ENCODE measurements at regions not wholly inside any gene's neighbourhood (a gene's known extent, or its start where the extent isn't known, plus 50 kb on each side); places are given as distances from the start of the nearest gene placed in this dataset.
"Not testable (repeated sequence)": the region's sequence is repeated elsewhere in the genome, so short reads cannot be mapped to it uniquely, and the experiment has no call there.

GRCh38 chr3:152147748-152148147 lies 121.0 kb upstream of the MBNL1 start:
- Histone ChIP-seq H3K27ac (ENCODE audit: insufficient read depth in 1 of 2, low read depth in 1 of 2, low read length in 2 of 2, poor library complexity in 1 of 2, severe bottlenecking in 2 of 2) (no peak overlapping the region), H3K27me3 (replicated peaks in 2 of 5; ENCODE audit: control insufficient read depth in 4 of 5, insufficient read depth in 5 of 5, low read length in 4 of 5) (no peaks in the 10 kb centered on the region), H3K36me3 (ENCODE audit: control insufficient read depth in 4 of 4, insufficient read depth in 4 of 4, low read length in 3 of 4) (no peaks in the 10 kb centered on the region), H3K4me3 (ENCODE audit: control insufficient read depth in 1 of 7, extremely low read depth in 1 of 7, insufficient read depth in 4 of 7, low read depth in 2 of 7, low read length in 6 of 7) (no peak overlapping the region), H3K9me3 (ENCODE audit: control extremely low read depth in 1 of 5, control insufficient read depth in 4 of 5, insufficient read depth in 2 of 5, low read depth in 1 of 5, low read length in 4 of 5) (no peaks in the 10 kb centered on the region), H3K4me1 (ENCODE audit: control extremely low read depth in 1 of 4, control insufficient read depth in 4 of 4, insufficient read depth in 4 of 4, low read length in 3 of 4) (no peaks in the 10 kb centered on the region)
- no peak for DNase-seq
- CTCF ChIA-PET: no interaction called here
- POLR2A ChIA-PET: no interaction called here

DNA sequence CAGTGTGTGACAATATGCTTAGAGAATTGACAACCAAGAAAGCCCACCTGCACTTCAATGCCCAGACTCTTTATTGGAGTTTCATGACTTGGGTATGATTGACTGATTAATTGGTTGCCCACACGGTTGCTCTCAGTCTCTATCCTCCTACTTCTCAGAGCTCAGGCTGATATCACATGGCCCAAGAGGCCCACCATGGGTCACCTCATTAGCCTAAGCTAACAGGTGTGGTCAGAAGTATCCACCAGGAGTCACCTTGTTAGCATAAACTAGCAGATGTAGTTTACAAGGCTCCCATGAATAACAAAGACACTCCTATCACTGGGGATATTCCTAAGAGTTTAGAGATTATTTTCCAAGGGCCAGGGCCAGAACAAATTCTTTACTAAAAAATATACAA lies 120.2 kb upstream of the MBNL1 start:
- Histone ChIP-seq H3K27ac (ENCODE audit: insufficient read depth in 1 of 2, low read depth in 1 of 2, low read length in 2 of 2, poor library complexity in 1 of 2, severe bottlenecking in 2 of 2) (no peak overlapping the region), H3K36me3 (ENCODE audit: control insufficient read depth in 4 of 4, insufficient read depth in 4 of 4, low read length in 3 of 4) (no peaks in the 10 kb centered on the region), H3K4me3 (ENCODE audit: control insufficient read depth in 1 of 7, extremely low read depth in 1 of 7, insufficient read depth in 4 of 7, low read depth in 2 of 7, low read length in 6 of 7) (no peak overlapping the region), H3K27me3 (replicated peaks in 2 of 5; ENCODE audit: control insufficient read depth in 4 of 5, insufficient read depth in 5 of 5, low read length in 4 of 5) (no peaks in the 10 kb centered on the region), H3K9me3 (ENCODE audit: control extremely low read depth in 1 of 5, control insufficient read depth in 4 of 5, insufficient read depth in 2 of 5, low read depth in 1 of 5, low read length in 4 of 5) (no peaks in the 10 kb centered on the region), H3K4me1 (ENCODE audit: control extremely low read depth in 1 of 4, control insufficient read depth in 4 of 4, insufficient read depth in 4 of 4, low read length in 3 of 4) (no peaks in the 10 kb centered on the region)
- 29% methylated on average over 1 of the region's 1 CpG for WGBS (ENCODE audit: insufficient coverage)
- ChIA-PET POLR2A (interaction anchor here (0.6 kb wide), 1 partner anchor 11 kb away, joined by 3 read pairs; no protein-coding TSS in a partner anchor), CTCF (no interaction called here)
- no peak for DNase-seq

DNA sequence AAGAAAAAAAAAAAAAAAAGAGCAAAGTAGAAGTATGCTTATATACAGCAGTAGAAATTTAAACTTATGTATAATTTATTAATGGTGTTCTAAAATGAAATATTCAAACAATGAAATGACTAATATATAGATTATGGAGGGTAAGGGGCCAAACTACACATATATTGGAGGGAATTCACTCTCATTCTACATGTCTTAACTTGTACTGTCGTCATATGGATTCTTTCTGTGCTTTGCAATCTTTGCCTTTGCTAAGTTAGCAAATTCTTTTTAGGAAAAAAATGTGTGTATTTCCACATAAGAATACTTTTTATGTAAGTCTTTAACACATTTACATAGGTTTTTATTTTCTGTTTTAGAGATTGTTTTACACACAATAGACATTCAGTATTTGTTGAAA lies 118.9 kb upstream of the MBNL1 start:
- no peaks in the 10 kb centered on the region for H3K27me3 ChIP-seq (replicated peaks in 2 of 5; ENCODE audit: control insufficient read depth in 4 of 5, insufficient read depth in 5 of 5, low read length in 4 of 5)
- no peak overlapping the region for H3K27ac ChIP-seq (ENCODE audit: insufficient read depth in 1 of 2, low read depth in 1 of 2, low read length in 2 of 2, poor library complexity in 1 of 2, severe bottlenecking in 2 of 2)
- WGBS (ENCODE audit: insufficient coverage): no CpG with 5 or more reads among the region's 1 CpG
- CTCF ChIA-PET: no interaction called here
- no peaks in the 10 kb centered on the region for H3K36me3 ChIP-seq (ENCODE audit: control insufficient read depth in 4 of 4, insufficient read depth in 4 of 4, low read length in 3 of 4)
- POLR2A ChIA-PET: no interaction called here
- DNase-seq: no peak
- H3K4me1 ChIP-seq (ENCODE audit: control extremely low read depth in 1 of 4, control insufficient read depth in 4 of 4, insufficient read depth in 4 of 4, low read length in 3 of 4): no peaks in the 10 kb centered on the region
- no peak overlapping the region for H3K4me3 ChIP-seq (ENCODE audit: control insufficient read depth in 1 of 7, extremely low read depth in 1 of 7, insufficient read depth in 4 of 7, low read depth in 2 of 7, low read length in 6 of 7)
- no peaks in the 10 kb centered on the region for H3K9me3 ChIP-seq (ENCODE audit: control extremely low read depth in 1 of 5, control insufficient read depth in 4 of 5, insufficient read depth in 2 of 5, low read depth in 1 of 5, low read length in 4 of 5)

- H3K4me1 ChIP-seq (ENCODE audit: control extremely low read depth in 1 of 4, control insufficient read depth in 4 of 4, insufficient read depth in 4 of 4, low read length in 3 of 4): no peaks in the 10 kb centered on the region
- H3K9me3 ChIP-seq (ENCODE audit: control extremely low read depth in 1 of 5, control insufficient read depth in 4 of 5, insufficient read depth in 2 of 5, low read depth in 1 of 5, low read length in 4 of 5): no peaks in the 10 kb centered on the region
- ChIA-PET CTCF (no interaction called here), POLR2A (no interaction called here)
- no peak overlapping the region for H3K4me3 ChIP-seq (ENCODE audit: control insufficient read depth in 1 of 7, extremely low read depth in 1 of 7, insufficient read depth in 4 of 7, low read depth in 2 of 7, low read length in 6 of 7)
- H3K27me3 ChIP-seq (replicated peaks in 2 of 5; ENCODE audit: control insufficient read depth in 4 of 5, insufficient read depth in 5 of 5, low read length in 4 of 5): no peaks in the 10 kb centered on the region
- WGBS (ENCODE audit: insufficient coverage): 100% methylated on average over 5 of the region's 8 CpGs
- no peak for DNase-seq
- H3K27ac ChIP-seq (ENCODE audit: insufficient read depth in 1 of 2, low read depth in 1 of 2, low read length in 2 of 2, poor library complexity in 1 of 2, severe bottlenecking in 2 of 2): no peak overlapping the region
- H3K36me3 ChIP-seq (ENCODE audit: control insufficient read depth in 4 of 4, insufficient read depth in 4 of 4, low read length in 3 of 4): no peaks in the 10 kb centered on the region
Measured at GRCh38 chr3:152151216-152151876, 117.4 kb upstream of the MBNL1 start.

DNA sequence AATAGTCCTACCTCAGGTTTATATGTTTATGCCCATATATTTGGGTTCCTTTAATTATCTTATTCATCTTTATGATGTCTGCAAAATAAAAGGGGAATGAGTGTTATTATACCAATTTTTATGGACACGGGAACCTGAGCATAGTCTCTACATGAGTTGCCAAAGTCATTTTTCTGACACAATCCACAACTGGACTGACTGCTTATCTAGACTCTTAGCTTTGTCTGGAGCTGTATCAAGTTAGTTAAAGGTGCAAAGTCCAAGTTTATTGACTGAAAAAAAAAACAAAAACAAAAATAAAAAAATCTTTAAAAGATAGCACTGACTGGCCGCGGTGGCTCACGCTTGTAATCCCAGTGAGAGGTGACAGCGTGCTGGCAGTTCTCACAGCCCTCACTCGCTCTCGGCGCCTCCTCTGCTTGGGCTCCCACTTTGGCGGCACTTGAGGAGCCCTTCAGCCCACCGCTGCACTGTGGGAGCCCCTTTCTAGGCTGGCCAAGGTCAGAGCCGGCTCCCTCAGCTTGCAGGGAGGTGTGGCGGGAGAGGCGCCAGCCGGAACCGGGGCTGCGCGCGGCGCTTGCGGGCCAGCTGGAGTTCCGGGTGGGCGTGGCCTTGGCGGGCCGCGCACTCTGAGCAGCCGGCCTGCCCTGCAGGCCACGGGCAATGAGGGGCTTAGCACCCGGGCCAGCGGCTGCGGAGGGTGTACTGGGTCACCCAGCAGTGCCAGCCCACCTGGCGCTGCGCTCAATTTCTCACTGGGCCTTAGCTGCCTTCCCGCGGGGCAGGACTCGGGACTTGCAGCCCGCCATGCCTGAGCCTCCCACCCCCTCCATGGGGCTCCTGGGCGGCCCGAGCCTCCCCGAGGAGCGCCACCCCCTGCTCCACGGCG lies 116.6 kb upstream of the MBNL1 start:
- POLR2A ChIA-PET; H3K9me3 ChIP-seq (ENCODE audit: control extremely low read depth in 1 of 5, control insufficient read depth in 4 of 5, insufficient read depth in 2 of 5, low read depth in 1 of 5, low read length in 4 of 5); CTCF ChIA-PET; H3K27ac ChIP-seq (ENCODE audit: insufficient read depth in 1 of 2, low read depth in 1 of 2, low read length in 2 of 2, poor library complexity in 1 of 2, severe bottlenecking in 2 of 2); H3K36me3 ChIP-seq (ENCODE audit: control insufficient read depth in 4 of 4, insufficient read depth in 4 of 4, low read length in 3 of 4); H3K4me1 ChIP-seq (ENCODE audit: control extremely low read depth in 1 of 4, control insufficient read depth in 4 of 4, insufficient read depth in 4 of 4, low read length in 3 of 4); H3K4me3 ChIP-seq (ENCODE audit: control insufficient read depth in 1 of 7, extremely low read depth in 1 of 7, insufficient read depth in 4 of 7, low read depth in 2 of 7, low read length in 6 of 7); H3K27me3 ChIP-seq (replicated peaks in 2 of 5; ENCODE audit: control insufficient read depth in 4 of 5, insufficient read depth in 5 of 5, low read length in 4 of 5); DNase-seq: not testable (repeated sequence)
- over 99% methylated on average over 30 of the region's 42 CpGs for WGBS (ENCODE audit: insufficient coverage)

DNA sequence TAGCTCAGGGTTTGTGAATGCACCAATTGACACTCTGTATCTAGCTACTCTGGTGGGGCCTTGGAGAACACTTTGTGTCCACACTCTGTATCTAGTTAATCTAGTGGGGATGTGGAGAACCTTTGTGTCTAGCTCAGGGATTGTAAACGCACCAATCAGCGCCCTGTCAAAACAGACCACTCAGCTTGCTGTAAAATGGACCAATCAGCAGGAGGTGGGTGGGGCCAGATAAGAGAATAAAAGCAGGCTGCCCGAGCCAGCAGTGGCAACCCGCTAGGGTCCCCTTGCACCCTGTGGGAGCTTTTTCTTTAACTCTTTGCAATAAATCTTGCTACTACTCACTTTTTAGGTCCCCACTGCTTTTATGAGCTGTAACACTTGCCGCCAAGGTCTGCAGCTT lies 115.6 kb upstream of the MBNL1 start:
- H3K4me3 ChIP-seq (ENCODE audit: control insufficient read depth in 1 of 7, extremely low read depth in 1 of 7, insufficient read depth in 4 of 7, low read depth in 2 of 7, low read length in 6 of 7); DNase-seq; H3K27ac ChIP-seq (ENCODE audit: insufficient read depth in 1 of 2, low read depth in 1 of 2, low read length in 2 of 2, poor library complexity in 1 of 2, severe bottlenecking in 2 of 2); H3K9me3 ChIP-seq (ENCODE audit: control extremely low read depth in 1 of 5, control insufficient read depth in 4 of 5, insufficient read depth in 2 of 5, low read depth in 1 of 5, low read length in 4 of 5); H3K4me1 ChIP-seq (ENCODE audit: control extremely low read depth in 1 of 4, control insufficient read depth in 4 of 4, insufficient read depth in 4 of 4, low read length in 3 of 4); H3K36me3 ChIP-seq (ENCODE audit: control insufficient read depth in 4 of 4, insufficient read depth in 4 of 4, low read length in 3 of 4); H3K27me3 ChIP-seq (replicated peaks in 2 of 5; ENCODE audit: control insufficient read depth in 4 of 5, insufficient read depth in 5 of 5, low read length in 4 of 5); POLR2A ChIA-PET: not testable (repeated sequence)
- CTCF ChIA-PET: interaction anchor here (0.9 kb wide), 1 partner anchor 25 kb away, joined by 3 read pairs; no protein-coding TSS in a partner anchor
- 94% methylated on average over 5 of the region's 5 CpGs for WGBS (ENCODE audit: insufficient coverage)

DNA sequence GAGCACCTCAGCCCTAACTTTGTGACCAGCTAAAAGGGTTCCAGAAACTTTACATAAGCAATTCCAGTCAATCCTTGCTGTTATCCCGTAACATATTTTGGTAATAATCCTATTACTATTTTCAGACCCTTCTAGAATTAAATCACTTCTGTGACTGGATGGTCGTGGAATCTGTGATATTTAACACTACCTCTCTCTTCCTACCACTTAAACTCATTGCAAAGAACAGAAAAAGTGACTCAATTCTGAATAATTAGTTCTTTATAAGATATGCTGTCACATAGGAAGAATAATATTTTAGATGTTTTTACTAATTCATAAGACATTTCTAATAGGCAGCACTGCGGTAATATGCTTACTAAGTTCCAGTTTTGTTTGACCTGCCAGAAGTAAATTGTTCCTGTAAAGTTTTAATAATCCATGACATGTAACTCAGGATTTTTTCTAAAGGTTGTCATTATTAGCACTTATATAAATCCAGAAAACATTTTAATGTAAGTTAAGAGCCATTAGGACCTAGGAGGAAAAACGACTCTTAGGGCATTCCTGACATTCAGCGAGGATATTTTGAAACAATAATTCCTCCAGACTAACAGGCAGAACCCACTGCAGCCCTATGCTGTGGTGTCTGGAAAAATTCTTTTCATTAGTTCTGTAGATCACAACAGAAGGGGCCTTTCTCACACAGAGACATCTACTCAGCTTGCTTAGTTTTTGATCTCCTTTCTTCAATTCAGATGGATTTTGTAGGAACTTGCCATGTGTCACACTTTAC lies 113.3 kb upstream of the MBNL1 start:
- CTCF ChIA-PET: no interaction called here
- Histone ChIP-seq H3K36me3 (ENCODE audit: control insufficient read depth in 4 of 4, insufficient read depth in 4 of 4, low read length in 3 of 4) (no peaks in the 10 kb centered on the region), H3K27me3 (replicated peaks in 2 of 5; ENCODE audit: control insufficient read depth in 4 of 5, insufficient read depth in 5 of 5, low read length in 4 of 5) (no peaks in the 10 kb centered on the region), H3K9me3 (ENCODE audit: control extremely low read depth in 1 of 5, control insufficient read depth in 4 of 5, insufficient read depth in 2 of 5, low read depth in 1 of 5, low read length in 4 of 5) (no peaks in the 10 kb centered on the region), H3K4me1 (ENCODE audit: control extremely low read depth in 1 of 4, control insufficient read depth in 4 of 4, insufficient read depth in 4 of 4, low read length in 3 of 4) (no peaks in the 10 kb centered on the region), H3K4me3 (ENCODE audit: control insufficient read depth in 1 of 7, extremely low read depth in 1 of 7, insufficient read depth in 4 of 7, low read depth in 2 of 7, low read length in 6 of 7) (no peak overlapping the region), H3K27ac (ENCODE audit: insufficient read depth in 1 of 2, low read depth in 1 of 2, low read length in 2 of 2, poor library complexity in 1 of 2, severe bottlenecking in 2 of 2) (no peak overlapping the region)
- DNase-seq: no peak
- POLR2A ChIA-PET: no interaction called here
- WGBS (ENCODE audit: insufficient coverage): 100% methylated on average over 1 of the region's 5 CpGs
